Activated CD4-positive, alpha-beta T cell treated with anti-CD3 and anti-CD28 coated beads, Interleukin-2, amount 50 U/mL, for 24 hours (primary cell): ENCODE measurements at regions not wholly inside any gene's neighbourhood (a gene's known extent, or its start where the extent isn't known, plus 50 kb on each side); places are given as distances from the start of the nearest gene placed in this dataset.
"Not testable (repeated sequence)": the region's sequence is repeated elsewhere in the genome, so short reads cannot be mapped to it uniquely, and the experiment has no call there.

Experiments
- DNase-seq, 2 donors: peaks; one replicate each; pipeline ENCODE4 v3.0.0-alpha.2; 2020; ENCODE audit warnings: low read depth in 1 of 2, low spot score in 1 of 2

- no peak for DNase-seq
These were observed 102.2 kb upstream of the CLINT1 start for GRCh38 chr5:157961176-157961575.

- DNase-seq = no peak
These were observed 100.4 kb upstream of the CLINT1 start for GRCh38 chr5:157959370-157959769.

- no peak for DNase-seq
These were observed 97.4 kb upstream of the CLINT1 start for GRCh38 chr5:157956271-157956885.

GRCh38 chr5:157955541-157956172 is 96.7 kb upstream of the CLINT1 start:
- DNase-seq = no peak

DNA sequence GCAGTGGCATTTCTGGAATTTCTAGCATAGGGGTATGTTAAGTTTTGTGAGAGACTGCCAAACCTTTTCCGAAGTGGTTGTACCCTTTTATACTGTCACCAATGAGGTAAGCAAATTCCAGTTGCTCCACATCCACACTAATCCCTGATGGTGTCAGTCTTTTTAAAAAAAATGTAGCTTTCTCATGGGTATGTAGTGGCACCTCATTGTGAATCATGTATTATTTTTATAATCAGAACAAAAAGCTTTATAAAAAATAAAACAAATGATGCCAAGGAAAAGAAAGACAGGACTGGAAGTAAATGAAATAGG is 93.4 kb upstream of the CLINT1 start:
- no peak for DNase-seq

DNA sequence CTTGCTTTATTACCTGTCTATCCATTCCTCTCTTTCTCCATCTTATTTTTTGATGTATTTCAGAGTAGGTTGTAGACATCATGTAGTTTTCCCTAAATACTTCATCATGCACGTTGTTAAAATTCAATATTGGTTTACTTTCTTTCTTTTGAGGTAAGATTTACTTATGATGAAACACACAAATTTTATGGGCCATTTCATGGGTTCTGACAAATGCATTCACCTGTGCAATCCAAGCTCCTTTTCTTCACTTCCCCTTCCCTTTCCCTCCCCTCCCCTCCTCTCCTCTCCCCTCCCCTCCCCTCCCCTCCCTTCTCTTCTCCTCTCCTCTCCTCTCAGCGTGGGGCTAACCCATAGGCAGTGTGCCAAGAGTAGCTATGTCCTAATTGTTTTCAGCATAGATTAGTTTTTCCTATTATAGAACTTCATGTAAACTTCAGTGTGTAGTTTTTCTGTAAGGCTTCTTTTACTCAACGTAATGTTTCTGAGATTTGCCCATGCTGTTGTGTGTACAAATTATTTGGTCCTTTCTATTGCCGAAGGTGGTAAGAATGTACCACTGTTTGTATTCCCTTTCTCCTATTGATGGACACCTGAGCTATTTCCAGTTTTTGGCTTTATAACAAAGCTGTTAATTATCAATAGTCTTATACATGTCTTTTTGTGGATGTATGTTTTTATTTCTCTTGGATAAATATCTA is 92.9 kb upstream of the CLINT1 start:
- no peak for DNase-seq

DNA sequence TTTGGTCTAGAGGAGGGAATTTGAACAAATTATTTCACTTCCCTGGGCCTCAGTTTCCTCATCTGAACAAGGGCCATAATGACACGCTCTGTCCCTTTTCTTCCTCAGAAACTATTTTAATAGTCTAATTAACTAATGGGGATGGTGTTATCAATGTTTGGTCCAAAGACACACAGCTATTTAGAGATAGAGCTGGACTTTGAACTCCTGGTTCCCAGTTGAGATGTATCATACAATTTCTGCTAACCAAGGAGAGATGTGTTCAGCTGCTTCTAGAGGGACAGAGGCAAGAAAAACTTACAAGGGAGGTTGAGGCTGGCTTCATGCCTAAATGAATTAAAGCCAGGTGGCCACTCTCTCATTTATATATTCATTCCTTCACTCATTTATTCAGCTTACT is 90.6 kb upstream of the CLINT1 start:
- no peak for DNase-seq

GRCh38 chr5:157948738-157949410 is 89.9 kb upstream of the CLINT1 start:
- peak; percentile 47 to 67 for DNase-seq

DNA sequence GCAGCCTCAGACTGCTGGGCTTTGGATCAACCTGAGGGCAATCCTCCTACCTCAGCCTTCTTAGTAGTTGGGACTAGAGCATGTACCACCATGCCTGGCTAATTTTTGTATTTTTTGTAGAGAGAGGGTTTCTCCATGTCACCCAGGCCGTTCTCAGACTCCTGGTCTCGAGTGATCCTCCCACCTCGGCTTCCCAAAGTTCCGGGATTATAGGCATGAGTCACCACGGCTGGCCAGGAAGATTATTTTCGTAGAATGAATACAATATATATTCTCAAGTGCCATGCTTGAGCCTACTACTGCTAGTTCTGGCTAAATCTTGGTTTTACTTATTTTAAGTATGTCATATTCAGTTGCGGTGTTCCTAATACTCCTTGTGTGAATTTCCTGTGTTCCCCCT is 88.2 kb upstream of the CLINT1 start:
- DNase-seq = no peak

DNA sequence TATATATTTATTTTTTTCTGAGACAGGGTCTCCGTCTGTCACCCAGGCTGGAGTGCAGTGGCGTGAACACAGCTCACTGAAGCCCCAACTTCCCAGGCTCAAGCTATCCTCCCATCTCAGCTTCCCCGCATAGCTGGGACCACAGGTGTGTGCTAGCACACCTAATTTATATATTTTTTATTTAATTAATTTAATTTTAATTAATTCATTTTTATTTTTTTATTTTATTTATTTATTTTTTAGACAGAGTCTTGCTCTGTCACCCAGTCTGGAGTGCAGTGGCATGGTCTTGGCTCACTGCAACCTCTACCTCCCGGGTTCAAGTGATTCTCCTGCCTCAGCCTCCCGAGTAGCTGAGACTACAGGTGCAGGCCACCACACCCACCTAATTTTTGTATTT is 86.9 kb upstream of the CLINT1 start:
- DNase-seq = not testable (repeated sequence)

- no peak for DNase-seq
These were observed 86.0 kb upstream of the CLINT1 start for GRCh38 chr5:157944938-157945337.

GRCh38 chr5:157944077-157944633 is 85.2 kb upstream of the CLINT1 start:
- DNase-seq = no peak

- DNase-seq = no peak
These were observed 83.7 kb upstream of the CLINT1 start for GRCh38 chr5:157942595-157942994.

DNA sequence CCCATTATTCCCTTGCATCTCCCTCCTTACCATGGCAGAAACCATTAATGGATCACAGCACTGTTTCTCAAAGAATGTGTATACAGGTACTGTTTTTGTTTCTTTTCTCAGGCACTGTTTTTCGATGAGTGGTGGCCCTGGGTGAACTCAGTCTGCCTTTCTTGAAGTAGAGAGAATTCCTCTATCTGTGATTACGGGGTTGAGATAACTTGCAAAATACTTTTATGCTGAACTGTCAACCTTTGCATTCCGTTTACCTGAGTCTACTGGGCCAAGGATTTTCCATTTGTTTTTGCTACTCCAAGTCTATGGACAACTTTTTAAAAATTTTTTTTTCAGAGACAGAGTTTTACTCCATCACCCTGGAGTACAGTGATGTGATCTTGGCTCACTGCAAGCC is 82.7 kb upstream of the CLINT1 start:
- no peak for DNase-seq

DNA sequence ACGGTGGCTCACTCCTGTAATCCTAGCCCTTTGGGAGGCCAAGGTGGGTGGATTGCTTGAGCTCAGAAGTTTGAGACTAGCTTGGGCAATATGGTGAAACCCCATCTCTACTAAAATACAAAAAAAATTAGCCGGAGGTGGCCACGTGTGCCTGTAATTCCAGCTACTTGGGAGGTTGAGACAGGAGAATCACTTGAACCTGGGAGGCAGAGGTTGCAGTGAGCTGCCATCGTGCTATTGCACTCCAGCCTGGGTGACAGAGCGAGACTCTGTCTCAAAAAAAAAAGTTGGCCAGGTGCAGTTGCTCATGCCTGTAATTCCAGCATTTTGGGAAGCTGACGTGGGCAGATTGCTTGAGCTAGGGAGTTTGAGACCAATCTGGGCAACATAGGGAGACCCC is 79.2 kb upstream of the CLINT1 start:
- not testable (repeated sequence) for DNase-seq

DNA sequence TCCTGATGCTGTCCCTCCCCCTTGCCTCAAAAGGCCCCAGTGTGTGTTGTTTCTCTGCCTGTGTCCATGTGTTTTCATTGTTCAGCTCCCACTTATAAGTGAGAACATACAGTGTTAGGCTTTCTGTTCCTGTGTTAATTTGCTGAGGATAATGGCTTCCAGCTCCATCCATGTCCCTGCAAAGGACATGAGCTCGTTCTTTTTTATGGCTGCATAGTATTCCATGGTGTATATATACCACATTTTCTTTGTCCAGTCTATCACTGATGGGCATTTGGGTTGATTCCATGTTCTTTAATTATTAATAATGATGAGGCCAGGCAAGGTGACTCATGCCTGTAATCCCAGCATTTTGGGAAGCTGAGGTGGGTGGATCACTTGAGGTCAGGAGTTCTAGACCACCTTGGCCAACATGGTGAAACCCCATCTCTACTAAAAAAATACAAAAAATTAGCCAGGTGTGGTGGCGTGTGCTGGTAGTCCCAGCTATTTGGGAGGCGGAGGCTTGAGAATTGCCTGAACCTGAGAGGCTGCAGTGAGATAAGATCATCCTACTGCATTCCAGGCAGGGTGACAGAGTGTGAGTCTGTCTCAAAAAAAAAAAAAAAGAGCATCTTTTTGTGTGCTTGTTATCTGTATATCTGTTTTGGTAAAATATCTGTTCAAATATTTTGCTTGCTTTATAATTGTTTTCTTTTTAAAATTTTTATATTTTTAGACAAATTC is 78.0 kb upstream of the CLINT1 start:
- not testable (repeated sequence) for DNase-seq

DNA sequence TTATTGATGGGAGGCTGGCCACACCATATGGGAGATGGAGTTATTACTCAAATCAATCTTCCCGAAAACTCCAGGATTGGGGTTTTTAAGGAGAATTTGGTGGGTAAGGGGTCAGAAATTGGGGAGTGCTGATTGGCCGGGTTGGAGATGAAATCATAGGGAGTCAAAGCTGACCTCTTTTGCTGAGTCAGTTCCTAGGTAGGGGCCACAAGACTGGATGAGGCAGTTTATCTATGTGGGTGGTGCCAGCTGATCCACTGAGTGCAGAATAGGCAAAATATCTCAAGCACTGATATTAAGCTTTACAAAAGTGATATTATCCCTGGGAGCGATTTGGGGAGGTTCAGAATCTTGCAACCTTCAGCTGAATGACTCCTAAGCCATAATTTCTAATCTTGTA is 75.7 kb upstream of the CLINT1 start:
- DNase-seq = no peak

GRCh38 chr5:157933005-157933404 is 74.1 kb upstream of the CLINT1 start:
- DNase-seq = no peak

- no peak for DNase-seq
These were observed 71.8 kb upstream of the CLINT1 start for GRCh38 chr5:157930710-157931109.

DNA sequence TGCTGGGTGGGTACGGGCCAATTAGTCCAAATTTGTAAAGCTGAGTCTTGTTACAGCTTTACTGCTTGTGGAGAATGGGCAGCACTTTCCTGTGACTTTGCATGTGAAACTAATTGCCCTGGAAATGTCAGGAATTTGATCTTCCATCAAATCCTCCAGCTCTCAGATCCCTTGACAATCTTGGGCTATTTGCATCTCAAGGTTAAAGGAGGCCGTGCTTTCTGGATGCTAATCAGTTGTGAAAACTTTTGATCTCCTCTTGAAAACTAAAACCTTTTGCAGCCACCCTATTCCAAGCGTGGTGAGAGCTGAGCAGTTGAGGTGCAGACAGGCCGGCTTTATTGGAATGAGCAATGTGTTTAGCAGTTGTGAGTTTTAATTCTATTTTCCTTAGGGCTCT is 68.0 kb upstream of the CLINT1 start:
- DNase-seq = no peak
